RKO (cell line): ENCODE measurements at regions not wholly inside any gene's neighbourhood (a gene's known extent, or its start where the extent isn't known, plus 50 kb on each side); places are given as distances from the start of the nearest gene placed in this dataset.
"Not testable (repeated sequence)": the region's sequence is repeated elsewhere in the genome, so short reads cannot be mapped to it uniquely, and the experiment has no call there.

Source experiments
- DNase-seq: peaks from one replicate; pipeline ENCODE4 v3.0.0-alpha.2; 2016; ENCODE audit warnings: low spot score

DNA sequence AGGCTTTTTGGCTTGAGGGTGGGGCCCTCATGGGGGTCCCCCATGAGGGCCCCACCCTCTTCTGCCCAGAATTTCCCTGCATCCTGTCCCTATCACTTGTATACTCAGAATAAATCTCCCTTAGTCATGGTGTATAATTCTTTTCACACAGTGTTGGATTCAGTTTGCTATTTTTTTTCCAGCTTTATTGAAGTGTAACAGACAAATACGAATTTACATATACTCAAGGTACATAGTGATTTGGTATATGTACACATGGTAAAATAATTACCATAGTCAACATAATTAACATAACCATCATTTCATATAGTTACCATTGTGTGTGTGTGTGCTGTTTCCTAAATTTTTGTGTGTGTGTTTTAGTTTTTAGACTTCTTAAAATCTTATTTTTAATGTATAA lies 289.4 kb downstream of the CNTNAP3B start:
- DNase-seq: not testable (repeated sequence)

DNA sequence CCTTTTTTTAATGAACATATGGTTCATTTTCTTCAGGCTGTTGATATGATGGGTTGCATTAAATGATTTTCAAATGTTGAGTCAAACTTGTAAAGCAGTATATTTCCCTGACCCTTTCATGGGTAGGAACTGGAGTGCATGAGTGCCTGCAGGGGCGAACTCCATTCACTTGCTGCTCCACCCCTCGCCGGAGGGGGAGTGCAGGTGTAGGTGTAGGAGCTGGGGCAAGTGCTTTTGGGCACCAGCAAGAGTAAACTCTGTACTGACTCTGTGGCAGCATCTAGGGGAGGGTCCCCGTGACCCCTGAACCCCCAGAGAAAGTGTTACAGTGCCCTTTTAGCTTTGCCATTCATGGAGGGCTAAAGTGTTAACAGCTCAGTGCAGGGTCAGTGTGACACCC lies 290.3 kb downstream of the CNTNAP3B start:
- DNase-seq: not testable (repeated sequence)

DNA sequence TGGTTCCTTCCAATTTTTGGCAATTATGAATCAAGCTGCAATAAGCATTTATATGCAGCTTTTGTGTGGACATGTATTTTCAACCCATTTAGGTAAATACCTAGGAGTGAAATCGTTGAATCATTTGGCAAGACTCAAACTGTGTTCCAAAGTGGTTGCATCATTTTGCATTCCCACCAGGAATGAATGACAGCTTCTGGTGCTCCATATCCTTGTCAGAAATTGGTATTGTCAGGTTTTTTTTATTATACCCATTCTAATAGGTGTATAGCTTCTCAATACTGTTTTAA lies 290.7 kb downstream of the CNTNAP3B start:
- not testable (repeated sequence) for DNase-seq

DNA sequence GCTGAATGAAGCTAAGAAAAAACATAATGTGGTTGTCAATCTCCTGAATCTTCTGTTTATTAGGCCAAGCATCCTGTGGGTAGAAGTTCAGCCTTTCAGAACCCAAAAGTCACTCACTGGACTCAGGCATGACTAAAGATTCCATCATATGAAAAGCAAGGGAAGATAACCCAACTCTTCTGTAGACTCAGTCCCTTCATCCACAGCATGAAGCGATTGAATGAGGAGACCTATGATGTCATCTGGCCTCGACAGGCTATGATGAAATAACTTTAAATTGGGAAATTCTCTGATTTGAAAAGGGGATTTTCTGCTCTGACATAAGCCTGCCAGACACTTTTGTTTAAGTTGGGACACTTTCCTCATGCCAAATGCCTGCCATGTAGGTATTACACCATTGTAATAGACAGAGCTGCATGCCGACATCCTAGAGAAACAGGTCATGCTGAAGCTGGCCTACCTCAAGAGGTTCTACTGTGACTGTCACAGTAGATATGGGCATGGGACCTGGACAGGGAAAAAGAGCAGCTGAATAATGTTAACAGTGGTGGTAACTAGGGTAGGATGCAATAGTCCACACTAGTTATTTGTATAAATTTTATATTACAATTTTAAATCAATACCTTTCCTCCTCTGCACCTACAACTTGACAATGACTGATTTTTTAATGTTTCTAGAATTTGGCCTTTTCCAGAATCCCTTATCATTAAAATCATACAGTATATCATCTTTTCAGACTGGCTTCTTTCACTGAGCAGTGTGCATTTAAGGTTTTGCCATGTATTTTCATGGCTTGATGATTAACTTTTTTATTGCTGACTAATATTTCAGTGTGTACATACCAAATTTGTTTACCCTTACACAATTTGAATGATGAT lies 291.3 kb downstream of the CNTNAP3B start:
- not testable (repeated sequence) for DNase-seq

DNA sequence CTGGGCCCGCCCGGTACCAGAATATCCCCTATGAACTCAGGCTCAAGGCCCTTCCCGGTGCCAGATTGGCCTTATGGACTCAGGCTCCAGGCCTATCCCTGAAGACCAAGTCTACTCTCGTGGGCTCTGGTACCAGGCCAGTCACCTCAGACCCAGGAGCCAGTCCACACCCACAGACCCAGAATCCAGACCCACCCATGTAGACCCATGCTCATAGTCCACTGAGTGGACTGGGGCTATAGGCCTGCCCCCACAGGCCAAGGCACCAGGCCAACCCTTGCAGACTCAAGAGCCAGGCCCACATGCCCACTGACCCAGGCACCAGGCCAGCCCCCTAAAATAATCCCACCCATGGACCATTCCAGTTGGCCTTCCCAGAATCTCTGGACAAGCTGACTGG lies 296.1 kb downstream of the CNTNAP3B start:
- not testable (repeated sequence) for DNase-seq

DNA sequence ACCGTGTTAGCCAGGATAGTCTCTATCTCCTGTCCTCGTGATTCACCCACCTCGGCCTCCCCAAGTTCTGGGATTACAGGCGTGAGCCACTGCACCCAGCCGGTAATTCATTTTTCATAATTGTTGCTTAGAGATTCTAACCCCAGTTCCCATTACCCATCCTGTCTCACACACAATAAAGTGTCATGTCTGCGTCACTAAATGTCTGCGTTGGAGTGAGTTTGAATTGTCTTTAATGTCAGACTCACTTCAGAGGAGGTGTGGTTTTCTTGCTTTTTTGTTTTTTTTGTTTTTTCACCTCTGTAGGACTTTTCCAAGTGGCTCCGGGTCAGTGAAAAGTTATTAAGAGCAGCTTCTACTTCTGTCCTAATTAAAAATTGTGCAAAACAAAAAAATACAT lies 304.5 kb downstream of the CNTNAP3B start:
- DNase-seq: not testable (repeated sequence)

DNA sequence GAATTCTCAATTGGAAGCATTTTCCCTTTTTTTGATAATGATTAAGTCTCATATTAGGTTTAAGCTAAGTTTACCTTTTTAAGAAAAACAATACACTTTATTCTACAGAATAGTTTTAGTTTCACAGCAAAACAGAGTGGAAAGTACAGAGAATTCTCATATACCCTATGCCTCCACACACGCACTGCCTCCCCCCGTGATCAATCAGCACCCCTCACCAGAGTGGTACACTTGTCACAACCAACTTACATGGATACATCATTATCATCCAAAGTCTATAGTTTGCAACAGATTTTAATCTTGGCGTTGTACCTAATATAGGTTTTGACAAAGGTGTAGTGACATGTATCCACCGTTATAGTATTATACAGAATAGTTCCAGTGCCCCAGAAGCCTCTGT lies 326.5 kb downstream of the CNTNAP3B start:
- DNase-seq: not testable (repeated sequence)

DNA sequence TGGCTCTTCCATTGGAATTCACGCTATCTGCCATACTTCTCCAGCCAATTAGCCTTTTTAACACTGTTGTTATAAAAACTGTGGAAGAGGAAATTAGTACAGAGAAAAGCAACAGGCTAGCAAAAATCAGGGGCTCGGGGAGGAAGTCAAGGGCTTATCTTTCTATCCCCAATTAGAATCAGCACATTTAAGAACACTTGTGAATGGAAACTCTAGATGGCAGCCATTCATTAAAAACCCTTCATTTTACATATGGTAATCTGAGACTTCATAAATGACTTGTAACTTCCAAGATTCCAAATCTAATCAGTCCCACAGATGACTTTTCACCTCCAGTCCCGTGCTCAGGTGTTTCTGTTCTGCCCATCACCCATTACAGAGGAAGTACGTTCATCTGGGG lies 330.5 kb downstream of the CNTNAP3B start:
- DNase-seq: not testable (repeated sequence)

DNA sequence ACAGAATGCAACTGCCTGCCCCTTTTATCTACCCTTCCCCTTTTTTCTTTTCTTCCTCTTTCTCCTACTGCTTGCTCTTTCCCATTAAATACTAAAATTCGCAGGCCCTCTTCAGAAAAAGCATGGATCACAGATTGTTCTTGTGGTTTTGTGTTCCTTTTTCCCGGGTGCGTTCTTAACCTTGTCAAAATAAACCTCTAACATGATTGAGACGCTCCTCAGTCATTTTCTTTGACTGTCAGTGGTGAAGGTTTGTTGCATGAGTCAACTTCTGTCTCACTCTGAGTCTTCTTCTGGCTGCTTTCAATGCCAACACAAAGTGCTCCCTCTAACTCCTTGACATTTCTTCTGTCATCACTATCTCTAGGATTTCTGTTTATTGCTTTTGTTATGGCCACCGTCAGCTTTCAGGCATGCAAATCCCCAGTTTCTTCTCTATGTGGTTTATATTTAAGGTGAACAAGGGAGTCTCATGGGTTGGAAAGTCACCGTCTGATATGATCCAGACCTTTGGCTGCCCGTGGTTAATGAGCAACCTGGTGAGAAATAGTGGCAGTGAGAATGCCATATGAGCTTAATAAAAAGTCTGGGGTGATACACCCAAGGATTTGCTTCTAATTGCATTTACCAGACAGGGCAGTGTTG lies 338.4 kb downstream of the CNTNAP3B start:
- DNase-seq: not testable (repeated sequence)

DNA sequence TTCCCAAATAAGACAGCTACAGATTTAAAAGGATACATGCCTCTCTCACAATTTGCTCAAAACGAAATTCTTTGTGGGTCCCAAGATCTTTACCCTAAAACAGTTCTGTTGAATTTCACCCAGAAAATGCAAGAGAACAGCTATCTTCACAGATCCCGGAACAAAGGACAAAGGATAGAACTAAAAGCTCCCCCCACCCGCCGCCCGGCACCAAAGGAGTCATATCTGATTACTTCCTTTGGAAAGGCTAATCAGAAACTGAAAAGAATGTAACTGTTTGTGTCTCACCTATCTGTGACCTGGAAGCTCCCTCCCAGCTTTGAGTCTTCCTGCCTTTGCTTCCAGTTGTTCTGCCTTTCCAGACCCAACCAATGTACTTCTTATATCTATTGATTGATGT lies 339.2 kb downstream of the CNTNAP3B start:
- DNase-seq: not testable (repeated sequence)

DNA sequence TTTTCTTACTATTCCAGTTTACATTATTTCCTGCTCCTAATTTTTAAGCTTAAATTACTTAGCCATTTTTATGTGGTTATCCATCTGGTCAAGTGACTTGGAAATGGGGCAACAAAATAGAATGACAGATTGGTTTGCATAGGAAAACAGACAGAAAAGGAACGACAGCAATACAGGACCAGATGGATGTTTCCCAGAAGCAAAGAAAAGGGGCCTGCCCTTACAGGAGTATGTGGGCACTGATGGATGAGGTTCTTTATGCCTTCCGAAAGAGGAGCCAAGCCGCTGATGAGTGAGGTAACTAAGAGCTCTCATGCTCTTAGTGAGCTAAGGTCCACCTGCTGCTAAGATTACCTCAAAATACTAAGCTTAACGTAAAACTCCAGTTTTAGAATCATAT lies 339.8 kb downstream of the CNTNAP3B start:
- DNase-seq: not testable (repeated sequence)

DNA sequence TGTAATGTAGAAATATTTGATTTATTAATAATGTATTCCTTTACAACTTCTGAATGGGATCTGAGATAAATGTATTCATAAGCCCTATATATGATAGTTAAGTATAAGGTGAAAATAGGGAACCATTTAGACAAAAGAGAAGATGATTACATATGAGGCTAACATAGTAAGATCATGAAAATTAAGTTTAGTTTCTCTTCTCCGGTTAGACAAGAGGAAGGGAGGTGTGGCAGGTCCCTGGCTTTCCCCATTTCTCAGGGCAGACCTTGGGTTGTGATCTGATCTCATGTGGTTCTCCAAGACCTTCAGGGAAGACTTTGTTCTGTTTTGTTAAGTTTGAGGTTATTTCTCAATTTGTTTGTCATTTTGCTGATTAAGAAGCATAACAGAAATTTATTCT lies 341.3 kb downstream of the CNTNAP3B start:
- DNase-seq: not testable (repeated sequence)

DNA sequence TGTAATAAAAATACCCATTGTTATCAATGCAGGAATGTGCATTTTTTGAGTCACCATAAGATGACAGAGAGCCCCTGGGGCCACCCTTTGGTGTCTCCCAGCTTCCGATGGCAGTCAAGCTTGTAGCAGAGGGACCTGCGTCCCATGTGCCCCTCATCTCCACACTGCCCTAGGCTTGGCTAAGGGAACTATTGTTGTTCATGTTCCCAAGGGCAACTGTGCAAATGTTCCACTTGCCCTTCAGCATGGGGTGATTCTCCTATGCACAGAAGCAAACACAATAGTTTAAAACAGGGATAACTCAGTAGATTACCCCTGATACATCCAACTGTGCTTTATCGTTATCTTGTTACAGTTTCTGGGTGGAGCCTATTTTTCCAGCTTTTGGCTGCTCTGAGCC lies 342.0 kb downstream of the CNTNAP3B start:
- DNase-seq: not testable (repeated sequence)

DNA sequence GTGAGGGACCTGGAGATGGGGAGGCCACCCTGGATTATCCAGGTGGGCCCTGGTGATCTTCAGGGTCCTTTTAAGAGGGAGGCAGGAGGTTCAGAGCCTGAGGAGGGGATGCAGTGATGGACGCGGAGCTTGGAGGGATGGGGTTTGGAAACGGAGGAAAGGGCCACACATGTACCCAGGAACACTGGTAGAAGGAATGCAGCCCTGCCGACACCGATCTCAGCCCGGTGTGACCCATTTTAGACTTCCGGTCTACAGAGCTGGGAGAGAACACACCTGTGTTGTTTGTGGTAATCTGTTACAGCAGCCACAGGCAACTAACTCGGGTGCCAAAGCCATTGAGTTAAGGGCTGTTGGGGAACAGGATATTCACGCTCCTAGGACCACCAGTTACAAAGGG lies 345.2 kb downstream of the CNTNAP3B start:
- DNase-seq: not testable (repeated sequence)

DNA sequence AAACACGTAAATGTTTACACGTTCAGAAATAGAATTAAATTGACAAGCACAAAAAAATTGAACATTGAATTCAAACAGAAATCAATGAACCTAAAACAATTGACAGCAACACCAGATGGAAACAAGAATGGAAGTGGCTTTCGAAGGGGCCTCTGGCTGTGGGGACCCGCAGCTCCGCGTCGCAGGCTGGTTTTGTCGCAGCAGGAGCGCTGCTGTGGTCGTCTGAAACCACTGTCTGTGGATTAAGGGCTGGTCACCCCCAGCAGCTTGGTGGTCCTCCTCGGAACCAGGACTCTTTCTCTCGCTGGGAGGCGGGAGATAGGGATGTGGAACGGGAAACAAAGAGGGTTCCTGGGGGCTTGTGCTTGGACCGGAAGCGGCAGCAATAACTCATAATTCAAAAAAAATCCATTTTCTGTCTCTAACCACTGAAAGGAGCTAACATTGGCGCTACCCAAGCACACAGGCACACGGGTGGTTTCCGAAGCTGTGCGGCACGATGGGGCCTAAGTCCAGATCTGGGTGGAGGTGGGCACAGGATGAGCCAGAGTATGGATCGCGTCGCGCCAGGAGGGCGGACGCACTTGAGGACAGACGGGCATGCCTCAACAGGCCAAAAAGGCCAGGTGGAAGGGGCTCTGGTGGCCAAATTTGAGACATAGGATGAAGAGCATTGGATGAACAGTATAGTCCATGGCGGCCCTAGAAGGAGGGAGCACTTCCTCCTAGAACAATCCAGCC lies 346.0 kb downstream of the CNTNAP3B start:
- DNase-seq: not testable (repeated sequence)

DNA sequence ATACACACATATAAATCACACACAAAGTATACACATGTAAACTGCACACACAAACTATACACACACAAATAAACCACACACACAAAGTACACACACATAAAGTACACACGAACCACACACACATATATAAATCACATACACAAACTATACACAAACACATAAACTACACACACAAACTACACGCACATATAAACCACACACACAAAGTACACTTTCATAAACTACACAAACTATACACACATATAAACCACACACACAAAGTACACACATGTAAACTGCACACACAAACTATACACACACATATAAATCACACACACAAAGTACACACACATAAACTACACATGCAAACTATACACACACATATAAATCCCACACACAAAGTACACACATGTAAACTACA lies 347.3 kb downstream of the CNTNAP3B start:
- not testable (repeated sequence) for DNase-seq

DNA sequence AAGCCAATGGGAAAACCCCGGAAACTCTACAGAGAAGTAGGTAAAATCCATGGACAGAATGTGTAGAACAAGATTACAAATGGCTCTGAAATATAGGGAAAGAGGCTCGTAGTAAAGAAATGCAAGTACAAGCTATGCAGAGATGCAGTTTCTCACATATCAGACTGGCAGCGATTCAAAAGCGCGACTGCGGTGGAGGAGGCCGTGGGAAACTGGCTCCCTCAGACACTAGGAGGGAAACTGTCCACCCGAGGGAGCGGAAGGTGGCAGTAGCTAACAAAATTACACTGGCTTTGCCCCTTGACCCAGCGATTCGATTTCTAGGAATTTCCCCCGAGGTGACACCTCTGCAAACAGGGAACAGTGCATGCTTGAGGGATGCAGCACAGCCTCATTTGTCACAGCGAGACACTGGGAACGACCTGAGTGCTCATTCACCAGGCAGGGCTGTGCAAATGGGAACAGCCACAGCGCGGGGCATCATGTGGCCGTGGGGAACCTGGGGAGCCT lies 349.3 kb downstream of the CNTNAP3B start:
- not testable (repeated sequence) for DNase-seq

DNA sequence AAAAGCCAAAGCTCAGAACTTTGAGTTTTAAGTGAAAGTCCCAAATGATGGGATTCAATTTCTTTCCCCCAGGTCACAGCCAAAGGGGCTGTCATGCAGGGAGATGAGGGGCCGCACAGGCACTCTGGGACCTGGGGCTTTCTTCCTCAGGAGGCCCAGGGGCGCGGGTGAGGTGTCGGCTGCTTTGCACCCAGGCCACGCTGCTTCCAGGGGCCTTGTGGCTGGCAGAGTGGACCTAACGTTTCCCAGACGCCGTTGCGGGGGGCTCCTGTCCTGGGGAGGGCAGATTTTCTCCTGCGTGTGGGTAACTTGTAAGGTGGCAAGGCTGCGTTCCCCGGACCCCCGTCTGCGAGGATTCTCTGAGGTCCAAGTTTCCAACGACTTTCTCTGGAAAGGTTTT lies 350.0 kb downstream of the CNTNAP3B start:
- DNase-seq: not testable (repeated sequence)

DNA sequence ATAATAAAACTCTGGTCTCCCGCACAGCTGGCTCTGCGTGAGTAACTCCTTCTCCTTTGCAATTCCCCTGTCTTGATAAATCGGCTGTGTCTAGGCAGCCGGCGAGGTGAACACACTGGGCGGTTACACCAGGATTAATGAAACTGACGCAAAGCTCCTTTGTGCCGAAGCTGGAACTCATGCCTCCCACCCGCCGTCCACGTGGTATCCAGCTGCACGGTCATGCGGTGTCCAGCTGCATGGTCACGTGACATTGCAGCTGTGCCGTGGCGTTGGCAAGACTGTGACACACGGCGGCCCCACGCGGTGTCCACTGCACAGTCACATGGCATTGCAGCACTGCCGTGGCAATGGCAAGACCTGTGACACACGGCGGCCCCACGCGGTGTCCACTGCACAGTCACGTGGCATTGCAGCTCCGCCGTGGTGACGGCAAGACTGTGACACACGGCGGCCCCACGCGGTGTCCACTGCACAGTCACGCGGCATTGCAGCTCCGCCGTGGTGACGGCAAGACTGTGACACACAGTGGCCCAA lies 350.6 kb downstream of the CNTNAP3B start:
- not testable (repeated sequence) for DNase-seq

DNA sequence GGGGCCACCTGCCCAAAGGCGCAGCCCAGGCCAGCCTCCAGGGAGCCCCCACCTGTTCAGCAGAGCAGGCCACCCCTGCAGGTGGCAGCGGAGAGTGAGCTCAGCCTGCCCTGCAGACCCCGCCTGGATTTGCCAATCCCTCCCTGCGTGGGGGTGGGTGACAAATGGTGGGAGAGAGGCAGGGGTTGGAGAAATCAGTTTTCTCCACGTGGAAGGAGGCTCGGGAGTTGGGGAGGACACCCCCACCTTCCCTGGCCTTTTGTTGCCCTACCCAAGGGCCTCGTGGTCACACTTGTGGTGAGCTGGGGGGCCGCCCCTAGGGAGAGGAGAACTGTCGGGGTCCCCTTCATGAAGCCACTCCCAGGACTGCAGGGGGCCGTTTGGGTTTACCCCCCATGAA lies 351.7 kb downstream of the CNTNAP3B start:
- DNase-seq: not testable (repeated sequence)

DNA sequence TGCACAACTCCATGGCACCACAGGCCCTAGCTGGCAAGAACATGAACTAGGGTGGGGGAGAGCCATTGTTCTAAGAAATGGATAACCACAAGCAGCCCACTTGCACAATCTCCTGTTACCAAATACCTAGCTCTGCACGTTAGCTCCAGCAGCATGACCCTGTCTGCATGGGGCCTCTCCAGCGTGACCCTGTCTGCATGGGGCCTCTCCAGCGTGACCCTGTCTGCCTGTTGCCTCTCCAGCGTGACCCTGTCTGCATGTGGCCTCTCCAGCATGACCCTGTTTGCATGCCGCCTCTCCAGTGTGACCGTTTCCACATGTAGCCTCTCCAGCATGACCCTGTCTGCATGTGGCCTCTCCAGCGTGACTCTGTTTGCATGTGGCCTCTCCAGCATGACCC lies 356.7 kb downstream of the CNTNAP3B start:
- not testable (repeated sequence) for DNase-seq

DNA sequence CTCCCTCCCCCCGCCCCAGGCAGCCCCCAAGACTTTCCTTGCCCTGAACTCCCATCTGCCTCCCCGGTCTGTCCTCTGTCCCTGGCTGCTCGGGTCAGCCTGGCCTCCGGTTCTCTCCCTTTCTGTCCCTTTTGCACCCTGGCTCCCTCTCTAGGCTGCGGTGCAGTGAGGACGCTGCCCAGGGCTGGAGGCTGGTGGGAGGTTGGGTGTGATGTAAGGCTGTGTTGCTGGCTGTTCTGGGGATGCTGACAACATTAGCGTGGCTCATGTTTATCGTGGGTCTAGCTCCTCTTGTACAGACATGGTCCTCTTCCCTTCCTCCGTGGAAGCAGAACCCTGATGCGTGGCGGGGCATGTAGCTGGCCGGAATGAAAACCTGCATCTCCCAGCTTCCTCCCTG lies 357.5 kb downstream of the CNTNAP3B start:
- DNase-seq: not testable (repeated sequence)
